KBM-7 (cell line): ENCODE measurements at regions not wholly inside any gene's neighbourhood (a gene's known extent, or its start where the extent isn't known, plus 50 kb on each side); places are given as distances from the start of the nearest gene placed in this dataset.

Experiments used
- DNase-seq: peaks from one replicate; pipeline ENCODE4 v3.0.0-alpha.2; 2015
- in situ Hi-C: fragments of 300-500 bp; cut with MboI; formaldehyde crosslinking; loops from 2 replicates; pipeline ENCODE4 v1.14.3; 2020; ENCODE audit warnings: low sequenced_read_pairs, low pct_unique_long_range_greater_than_20kb, mixed read lengths

DNA sequence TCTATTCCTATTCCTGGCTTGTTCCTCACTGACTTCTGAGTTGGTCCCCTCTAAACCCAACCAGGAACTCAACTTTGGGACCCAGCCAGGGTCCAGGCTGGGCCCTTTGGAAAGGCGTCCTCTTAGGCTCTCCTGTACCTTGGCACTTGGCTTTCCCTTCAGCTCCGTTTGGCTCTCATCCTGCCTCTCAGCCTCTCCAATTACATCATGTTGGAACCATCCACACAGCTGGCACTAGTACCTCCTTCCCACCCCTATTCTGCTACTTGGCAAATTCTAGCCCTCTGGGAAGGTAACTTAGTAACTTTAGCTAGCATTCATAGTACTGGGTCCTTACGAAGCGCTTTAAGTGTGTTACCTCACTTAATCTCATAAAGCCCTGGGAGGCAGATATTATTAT lies 205.3 kb upstream of the HABP2 start:
- in situ Hi-C loops: no loop called here
- no peak for DNase-seq

DNA sequence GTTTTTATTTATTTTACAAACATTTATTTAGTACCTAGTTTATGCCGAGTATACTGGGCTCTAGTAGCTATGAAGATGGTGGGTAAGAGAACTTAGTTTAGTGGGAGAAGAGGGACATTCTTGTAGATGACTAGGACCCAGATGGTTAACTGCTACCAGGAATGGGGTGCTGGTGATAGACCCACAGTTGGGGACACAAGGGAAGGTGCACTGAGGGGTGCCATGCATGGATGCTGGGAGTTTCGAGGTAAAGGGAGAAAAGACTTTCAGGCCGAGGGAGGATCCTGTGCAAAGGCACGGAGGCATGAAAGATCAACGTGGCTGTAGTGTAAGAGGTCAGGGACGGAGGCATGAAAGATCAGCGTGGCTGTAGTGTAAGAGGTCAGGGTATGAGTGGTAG lies 204.2 kb upstream of the HABP2 start:
- in situ Hi-C loops: no loop called here
- no peak for DNase-seq

DNA sequence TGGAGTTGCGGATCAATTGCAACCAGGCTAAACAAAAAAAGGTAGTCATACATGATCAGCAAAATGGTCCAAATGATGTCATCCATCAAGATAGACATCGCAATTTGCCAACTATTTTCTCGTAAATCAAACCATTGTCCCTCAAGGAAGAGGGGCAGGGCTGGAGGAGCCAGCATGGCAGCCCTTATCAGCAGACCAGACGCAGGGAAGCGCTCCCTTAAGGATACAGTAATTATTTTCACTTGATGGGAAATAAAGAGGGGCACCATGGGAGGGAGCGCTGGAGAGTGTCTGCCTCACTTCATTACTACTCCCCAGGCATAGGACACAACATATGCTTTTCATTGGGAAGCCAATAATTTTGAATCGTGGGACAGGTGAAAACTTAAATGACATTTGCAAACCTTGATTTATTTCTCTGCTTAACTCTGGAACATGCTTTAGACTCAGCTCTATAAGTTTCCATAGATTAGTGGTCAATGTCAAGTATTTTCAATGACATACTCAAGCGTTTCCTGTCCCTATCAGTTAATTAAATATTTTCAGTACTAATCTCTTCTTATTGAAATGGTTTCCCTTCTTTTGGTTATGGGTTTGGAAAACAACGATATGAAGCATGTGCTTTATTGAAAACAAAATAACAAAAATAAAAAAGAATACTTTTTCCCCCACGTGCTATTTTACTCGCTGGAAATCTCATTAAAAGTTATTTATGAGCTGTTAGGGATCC lies 202.4 kb upstream of the HABP2 start:
- no peak for DNase-seq
- in situ Hi-C loops: no loop called here

DNA sequence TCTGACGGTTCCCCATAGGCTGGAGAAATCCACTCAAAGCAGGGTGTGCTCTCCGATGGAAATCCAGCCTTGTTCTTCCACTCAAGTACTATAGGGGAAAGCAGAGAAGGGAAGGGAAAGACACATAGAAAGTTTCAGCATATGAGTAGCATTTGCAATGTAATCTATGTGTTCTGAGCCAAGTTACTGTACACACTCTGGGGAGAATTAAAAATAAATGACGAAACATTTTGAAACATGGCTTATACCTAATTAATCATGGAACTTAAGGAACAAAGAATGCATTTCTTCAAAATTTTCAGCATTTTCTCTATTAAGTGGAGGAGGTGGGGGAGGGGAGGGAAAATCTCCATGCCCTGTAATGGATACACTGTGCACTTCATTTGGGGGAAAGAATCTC lies 198.1 kb upstream of the HABP2 start:
- no peak for DNase-seq
- in situ Hi-C loops: no loop called here

DNA sequence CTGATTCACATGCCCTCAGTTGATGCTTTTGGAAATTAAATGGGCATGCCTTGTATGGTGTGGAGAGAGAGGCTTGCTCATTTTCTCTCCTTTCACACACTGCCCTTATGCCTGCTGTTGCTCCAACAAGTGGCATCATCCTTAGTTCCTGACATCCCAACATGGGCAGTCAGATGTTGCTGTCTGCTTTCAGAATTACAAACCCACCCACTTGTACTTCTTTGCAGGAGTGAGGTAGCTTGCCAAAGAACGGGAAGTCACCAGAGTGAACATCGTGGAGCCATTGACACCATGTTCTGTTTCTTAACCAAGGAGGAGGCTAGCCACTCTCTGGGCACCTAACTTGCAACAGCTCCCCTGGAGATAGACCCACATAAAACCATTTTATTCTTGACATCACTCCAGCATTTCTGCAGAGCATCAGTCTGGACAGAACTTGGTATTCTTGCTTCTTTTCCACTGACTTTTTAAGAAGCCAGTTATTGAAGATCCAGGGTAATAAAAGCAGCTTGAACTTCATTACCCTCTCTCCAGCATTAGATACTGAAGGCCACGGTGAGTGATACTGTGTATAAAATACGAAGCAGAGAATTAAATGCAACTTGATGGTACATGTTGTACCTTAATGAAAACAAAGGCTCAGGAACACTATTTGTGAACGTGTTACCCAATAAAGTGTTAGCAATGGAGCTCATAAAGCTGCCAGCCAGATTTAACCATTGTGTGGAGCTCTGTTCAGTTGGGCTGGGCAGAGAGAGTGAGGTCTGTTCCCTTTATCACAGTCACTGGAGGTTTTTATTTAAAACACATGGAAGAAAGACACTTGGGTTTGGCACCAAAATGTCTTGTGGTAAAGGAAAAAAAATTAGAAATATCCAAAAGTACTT lies 195.8 kb upstream of the HABP2 start:
- DNase-seq: no peak
- in situ Hi-C loops: no loop called here

DNA sequence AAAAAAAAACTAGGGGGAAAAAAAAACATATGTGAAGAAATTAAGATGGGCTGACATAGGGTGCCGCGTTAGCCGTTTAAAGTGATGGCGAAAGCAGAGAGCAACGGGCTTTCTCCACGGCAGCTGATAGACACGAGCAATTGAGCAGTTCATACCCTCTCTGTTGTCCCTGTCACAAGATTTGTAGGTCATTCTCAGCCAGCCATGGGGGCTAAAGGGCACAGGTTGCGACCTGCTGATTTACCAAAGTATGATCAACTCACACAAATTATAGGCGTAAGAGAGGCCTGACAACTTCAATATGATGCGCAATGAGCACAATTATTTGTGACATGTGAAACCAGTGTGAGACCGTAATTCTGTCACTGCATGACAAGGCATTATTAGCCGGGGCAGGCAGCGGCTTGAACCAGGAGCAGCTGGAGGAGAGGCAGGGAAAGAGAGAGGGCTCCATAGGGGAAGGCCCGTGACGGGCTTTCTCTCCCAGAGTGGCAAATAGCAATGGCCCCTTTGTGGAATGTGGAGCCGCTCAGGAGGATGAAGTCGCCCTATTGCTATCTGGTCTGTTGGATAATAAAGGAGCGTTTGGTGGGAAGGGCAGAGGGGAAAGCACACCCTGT lies 195.1 kb upstream of the HABP2 start:
- no peak for DNase-seq
- in situ Hi-C loops: no loop called here

DNA sequence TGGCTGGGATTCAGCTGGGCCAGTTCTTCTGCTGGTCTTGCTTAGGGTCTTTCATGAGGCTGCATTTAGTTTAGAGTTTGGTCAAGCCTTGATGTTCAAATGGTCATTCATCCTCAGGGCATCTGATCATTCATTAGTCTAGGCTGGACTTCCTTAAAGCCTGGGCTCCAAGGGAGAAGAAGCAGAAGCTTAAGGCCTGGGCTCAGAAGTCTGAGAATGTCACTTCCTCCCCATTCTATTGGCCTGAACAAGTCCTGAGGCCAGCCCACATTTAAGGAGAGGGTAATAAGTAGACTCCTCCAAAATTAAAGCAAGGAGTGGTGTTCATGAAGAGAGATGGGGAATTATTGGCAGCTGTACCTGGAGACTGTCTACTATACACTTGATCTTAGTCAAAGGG lies 193.2 kb upstream of the HABP2 start:
- in situ Hi-C loops: no loop called here
- no peak for DNase-seq

DNA sequence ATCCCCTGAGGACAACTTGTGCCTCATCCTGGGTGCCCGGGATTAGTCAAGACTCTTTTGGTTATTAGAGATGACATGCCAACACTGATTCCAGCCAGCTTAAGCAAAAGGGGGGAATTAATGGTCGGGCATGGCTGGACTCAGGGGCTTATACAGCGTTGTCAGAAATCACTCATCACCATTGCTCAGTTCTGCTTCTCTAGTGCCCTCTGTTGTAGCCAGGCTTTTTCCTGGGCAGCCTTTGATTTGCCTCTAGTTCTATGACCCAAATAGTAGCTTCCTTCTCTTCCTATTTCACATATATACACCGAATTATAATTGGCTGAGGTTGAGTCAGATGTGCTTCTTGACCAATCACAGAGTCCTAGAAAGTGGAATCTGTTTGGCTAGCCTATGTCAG lies 192.0 kb upstream of the HABP2 start:
- in situ Hi-C loops: no loop called here
- no peak for DNase-seq

DNA sequence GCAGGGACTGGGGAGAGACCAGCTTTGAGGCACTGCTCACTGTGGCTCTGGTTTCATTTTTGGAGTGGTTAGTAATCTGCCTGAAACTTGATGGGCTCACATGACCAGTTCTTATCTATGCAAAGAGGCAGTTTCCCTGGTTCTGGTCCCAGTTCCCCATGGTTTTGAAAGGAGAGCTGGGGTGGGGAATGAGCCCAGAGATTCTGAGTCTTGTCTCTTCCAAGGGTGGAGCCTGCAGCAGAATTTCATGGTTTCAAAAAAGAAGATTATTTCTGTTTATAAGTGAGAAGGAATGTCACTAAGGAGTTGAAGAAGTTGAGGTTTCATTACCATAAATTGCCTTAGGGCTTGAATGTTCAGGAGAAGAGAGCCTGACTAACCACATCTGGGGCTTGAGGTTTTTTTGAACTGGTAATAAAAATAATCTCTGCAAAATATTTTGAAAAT lies 190.2 kb upstream of the HABP2 start:
- in situ Hi-C loops: no loop called here
- DNase-seq: no peak

DNA sequence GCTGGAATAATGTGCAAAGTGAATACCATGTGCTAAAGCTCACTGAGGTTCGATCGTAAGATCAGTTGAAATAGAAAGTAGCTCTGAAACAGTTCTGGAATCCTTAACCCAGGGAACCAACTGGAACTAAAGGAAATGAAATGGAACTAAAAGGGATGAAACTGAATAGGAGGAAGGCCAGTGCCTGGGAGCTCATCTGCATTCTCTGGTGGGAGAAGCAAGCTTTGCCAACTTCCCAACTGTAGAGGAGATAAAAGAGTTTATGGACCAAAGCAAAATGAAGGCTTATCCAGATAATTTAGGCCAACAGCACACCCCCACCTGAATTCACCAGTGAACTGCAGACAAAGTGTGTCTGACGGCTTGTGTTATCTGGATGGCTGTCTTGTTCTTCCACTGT lies 188.6 kb upstream of the HABP2 start:
- in situ Hi-C loops: no loop called here
- no peak for DNase-seq

DNA sequence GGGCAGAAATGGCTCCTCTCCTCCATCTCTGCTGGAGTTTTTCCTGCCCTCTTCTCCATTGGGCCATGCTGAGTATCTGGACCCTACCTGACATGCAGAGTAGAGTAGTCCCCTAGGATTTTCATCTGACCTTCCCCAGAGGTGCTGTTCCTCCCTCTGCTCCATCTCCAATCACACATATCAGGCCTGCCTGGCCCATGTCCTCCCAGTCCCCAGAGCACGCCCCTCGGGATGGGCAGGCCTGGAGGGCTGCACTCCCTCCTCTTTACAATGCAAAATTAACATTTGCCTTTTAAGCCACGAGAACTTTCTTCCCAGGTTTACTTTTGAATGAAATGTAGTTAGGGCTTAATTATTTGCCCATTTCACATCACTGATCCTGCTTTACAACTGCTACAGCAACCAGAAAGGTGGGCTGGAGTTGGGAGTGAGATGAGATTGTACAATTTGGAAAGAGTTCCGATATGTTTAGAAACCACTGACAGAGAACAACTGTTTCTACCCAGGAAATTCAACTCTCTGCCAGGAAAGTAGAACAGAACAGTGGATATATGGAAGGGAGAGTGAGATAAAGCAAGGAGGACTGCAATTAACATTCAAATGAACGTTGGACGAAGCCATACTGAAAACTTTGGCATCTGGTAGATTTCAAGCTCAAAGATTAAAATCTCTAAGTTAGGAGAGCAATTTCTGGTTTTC lies 184.0 kb upstream of the HABP2 start:
- in situ Hi-C loops: no loop called here

DNA sequence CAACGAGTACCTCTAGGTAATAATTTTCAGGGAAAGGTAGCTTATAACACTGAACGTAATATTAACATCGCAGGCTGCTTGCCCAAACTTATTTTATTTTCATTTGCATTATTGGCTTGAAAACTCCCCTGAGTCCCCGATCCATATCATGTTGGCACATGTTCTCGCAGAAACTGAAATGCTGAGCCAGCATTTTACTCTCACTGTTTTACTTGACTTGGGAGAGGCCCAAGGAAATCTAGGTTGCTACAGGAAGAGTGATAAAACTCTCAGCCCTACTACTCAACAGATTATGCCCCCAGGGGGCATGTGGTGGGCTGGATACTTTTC lies 183.5 kb upstream of the HABP2 start:
- DNase-seq: no peak
- in situ Hi-C loops: no loop called here

More for the DNA sequence above, 184.0 kb upstream of the HABP2 start:
- DNase-seq: no peak

DNA sequence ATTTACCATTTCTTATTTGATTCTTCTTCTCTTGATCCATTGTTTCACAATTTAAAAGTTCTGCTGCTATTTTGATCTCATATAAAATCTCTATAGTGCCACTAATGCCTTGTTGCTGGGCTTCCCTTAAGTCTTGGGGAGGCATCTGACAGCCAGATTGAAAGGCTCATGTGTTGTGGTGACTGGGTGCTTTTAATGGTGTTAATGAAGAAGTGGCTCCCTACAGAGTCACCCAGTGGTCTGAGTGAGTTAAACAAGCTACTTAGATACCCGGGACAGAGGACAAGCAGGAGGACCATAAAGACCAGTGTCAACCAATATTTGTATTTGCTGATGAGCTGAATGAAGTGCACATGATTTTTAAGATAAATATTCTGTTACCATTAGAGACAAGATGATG lies 176.4 kb upstream of the HABP2 start:
- in situ Hi-C loops: no loop called here
- no peak for DNase-seq

DNA sequence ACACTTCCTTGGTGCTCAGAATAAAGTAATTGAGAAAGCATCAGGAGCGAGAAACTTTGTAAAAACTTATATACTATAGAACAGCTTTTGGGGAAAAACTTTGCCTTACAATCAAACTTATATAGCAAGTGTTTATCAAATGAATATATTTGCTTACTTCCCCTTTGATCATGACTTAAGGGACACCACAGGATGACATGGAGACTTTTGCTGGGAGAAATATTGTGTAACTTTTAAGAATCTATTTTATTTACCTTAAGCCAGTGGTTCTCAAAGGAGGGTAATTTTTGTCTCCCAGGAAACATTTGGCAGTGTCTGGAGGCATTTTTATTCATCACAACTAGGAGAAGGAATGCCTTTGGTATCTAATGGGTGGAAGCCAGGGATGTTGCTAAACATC lies 173.8 kb upstream of the HABP2 start:
- no peak for DNase-seq
- in situ Hi-C loops: no loop called here

DNA sequence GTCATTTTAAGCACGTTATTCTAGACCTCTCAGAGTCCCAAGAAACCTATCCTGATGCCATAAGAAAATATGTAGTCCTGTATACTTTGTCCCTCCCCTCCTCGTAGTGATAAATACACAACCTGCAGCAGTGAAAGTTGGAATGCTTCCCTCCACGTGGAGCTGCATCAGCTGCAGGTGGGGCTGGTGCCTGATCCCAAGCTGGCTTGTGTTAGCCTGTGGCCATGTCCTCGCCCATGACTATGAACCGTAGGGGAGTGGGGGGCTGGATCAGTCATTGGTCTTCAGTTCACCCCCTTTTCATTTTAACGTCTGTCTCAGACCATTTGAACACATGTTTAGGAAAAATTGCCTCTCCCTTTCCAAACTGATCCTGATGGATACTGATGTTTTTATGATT lies 171.4 kb upstream of the HABP2 start:
- in situ Hi-C loops: no loop called here
- no peak for DNase-seq

DNA sequence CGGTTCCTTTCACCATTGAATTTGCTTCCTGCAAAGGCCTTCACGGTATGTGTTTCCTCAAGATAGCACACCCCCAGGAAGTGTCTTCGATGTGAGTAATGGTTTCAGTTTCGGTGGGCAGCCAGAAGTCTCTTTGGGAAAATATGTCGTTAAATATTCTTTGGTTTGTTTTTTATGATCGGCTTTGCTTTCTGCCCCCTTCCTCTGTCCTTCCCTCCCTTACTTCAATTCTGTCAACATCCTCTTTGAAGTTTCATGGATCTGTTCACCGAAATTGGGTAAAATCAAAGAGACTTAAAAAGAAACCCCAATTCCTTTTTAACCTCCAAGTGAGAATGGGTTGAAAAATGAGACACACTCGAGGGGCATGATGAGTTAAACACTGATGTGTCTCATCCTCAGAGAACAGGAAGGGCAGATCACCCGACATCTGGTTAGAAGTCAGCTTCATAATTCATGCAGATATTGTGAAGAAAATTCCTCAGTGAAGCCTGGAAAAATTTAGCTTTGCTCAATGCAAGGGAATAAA lies 170.8 kb upstream of the HABP2 start:
- peak; percentile 65 for DNase-seq
- in situ Hi-C loops: no loop called here

DNA sequence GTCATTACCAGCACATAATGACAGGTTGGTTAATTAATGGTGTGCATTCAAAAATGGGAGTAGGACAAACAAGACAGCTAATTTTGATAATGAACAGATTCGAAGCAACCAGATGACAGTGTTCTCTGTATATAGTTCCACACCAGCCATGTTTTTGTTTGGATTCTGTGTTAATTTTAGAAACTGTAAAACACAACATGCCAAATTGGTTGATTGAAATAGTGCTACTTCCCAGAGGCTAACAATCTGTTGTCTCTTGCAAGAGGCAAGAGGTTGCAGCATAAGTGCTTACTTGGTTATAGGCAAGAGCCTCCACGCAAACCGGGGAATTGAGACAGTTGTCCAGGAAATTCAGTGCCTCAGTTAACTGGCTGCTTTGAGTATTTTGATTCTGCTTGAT lies 170.2 kb upstream of the HABP2 start:
- no peak for DNase-seq
- in situ Hi-C loops: no loop called here

DNA sequence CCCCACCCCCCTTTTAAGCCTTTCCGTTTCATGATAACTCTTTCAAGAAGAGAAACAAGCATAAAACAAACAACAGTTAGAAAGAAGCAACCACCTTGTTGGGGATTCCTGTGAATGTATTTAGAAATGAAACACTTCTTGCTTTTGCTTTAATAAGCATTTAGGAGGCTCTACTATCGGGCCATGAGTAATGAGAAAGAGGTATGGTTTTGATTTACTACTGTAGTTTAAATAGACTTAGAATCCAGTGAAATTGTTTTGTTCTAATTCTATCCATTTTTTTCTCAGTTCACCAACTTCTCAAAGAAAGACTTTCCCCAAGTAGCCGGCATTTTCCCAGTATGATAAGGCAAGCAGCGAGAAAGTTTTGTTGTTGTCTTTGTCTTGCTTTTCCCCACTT lies 168.7 kb upstream of the HABP2 start:
- in situ Hi-C loops: no loop called here
- DNase-seq: no peak
